ENCODE measurements at regions not wholly inside any gene's neighbourhood (a gene's known extent, or its start where the extent isn't known, plus 50 kb on each side); places are given as distances from the start of the nearest gene placed in this dataset.

DNA sequence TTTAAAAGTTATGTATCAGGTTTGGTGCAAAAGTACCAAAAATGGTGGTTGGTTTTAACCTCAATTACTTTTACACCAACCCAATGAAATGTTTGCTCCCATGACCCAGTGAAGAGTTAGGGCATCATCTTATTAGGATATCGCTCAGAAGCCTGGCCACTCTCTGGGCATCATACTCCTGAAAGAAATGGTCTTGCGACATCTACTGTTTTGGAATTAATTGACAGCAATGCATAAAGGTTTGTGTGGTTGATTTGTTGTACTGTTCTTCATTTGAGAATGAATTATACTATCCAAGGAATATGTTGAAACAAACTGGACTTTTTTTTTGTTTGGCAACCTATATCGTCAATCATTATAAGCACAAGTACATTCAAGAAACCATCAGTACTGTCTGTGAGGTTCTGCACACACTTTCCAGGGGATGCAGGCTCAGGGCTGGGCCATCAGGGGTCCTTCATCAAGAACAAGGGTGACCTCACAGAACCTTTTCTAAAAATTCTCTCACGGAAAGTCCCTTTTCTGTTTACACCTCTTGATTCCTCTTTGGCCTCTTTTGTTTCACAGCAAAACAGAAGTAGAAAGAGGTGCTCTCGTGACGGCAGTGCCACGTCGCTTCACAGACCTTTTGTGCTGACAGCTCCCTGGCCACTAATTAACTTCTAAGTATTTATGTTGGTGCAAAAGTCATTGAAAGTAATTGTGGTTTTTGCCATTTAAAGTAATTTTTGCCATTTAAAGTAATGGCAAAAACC lies 117.2 kb upstream of the KLF6 start:
- TF ChIP-seq, protein P1, sequence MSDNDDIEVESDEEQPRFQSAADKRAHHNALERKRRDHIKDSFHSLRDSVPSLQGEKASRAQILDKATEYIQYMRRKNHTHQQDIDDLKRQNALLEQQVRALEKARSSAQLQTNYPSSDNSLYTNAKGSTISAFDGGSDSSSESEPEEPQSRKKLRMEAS (IDR thresholded peaks at IDR 0.05), result no peak
- TF ChIP-seq TEAD4 (IDR thresholded peaks at IDR 0.05) (no peak), ZBTB7A (IDR thresholded peaks at IDR 0.05; ENCODE audit: low read depth) (no peak), TCF12 (IDR thresholded peaks at IDR 0.05; ENCODE audit: low read depth) (no peak), EP300 (IDR thresholded peaks at IDR 0.05; ENCODE audit: borderline replicate concordance) (no peak), FOXM1 (IDR thresholded peaks at IDR 0.05; ENCODE audit: borderline replicate concordance, low read depth) (no peak), EGR1 (IDR thresholded peaks at IDR 0.05) (no peak), YY1 (IDR thresholded peaks at IDR 0.05; ENCODE audit: low read depth) (no peak), NFIC (IDR thresholded peaks at IDR 0.05) (no peak), CEBPB (IDR thresholded peaks at IDR 0.05) (no peak)
- TF ChIP-seq, protein P2, sequence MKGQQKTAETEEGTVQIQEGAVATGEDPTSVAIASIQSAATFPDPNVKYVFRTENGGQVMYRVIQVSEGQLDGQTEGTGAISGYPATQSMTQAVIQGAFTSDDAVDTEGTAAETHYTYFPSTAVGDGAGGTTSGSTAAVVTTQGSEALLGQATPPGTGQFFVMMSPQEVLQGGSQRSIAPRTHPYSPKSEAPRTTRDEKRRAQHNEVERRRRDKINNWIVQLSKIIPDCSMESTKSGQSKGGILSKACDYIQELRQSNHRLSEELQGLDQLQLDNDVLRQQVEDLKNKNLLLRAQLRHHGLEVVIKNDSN (IDR thresholded peaks at IDR 0.05), result no peak
- TF ChIP-seq, protein P3, sequence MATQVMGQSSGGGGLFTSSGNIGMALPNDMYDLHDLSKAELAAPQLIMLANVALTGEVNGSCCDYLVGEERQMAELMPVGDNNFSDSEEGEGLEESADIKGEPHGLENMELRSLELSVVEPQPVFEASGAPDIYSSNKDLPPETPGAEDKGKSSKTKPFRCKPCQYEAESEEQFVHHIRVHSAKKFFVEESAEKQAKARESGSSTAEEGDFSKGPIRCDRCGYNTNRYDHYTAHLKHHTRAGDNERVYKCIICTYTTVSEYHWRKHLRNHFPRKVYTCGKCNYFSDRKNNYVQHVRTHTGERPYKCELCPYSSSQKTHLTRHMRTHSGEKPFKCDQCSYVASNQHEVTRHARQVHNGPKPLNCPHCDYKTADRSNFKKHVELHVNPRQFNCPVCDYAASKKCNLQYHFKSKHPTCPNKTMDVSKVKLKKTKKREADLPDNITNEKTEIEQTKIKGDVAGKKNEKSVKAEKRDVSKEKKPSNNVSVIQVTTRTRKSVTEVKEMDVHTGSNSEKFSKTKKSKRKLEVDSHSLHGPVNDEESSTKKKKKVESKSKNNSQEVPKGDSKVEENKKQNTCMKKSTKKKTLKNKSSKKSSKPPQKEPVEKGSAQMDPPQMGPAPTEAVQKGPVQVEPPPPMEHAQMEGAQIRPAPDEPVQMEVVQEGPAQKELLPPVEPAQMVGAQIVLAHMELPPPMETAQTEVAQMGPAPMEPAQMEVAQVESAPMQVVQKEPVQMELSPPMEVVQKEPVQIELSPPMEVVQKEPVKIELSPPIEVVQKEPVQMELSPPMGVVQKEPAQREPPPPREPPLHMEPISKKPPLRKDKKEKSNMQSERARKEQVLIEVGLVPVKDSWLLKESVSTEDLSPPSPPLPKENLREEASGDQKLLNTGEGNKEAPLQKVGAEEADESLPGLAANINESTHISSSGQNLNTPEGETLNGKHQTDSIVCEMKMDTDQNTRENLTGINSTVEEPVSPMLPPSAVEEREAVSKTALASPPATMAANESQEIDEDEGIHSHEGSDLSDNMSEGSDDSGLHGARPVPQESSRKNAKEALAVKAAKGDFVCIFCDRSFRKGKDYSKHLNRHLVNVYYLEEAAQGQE (IDR thresholded peaks at IDR 0.05; ENCODE audit: low read depth), result no peak

Data from Ishikawa (cell line).